GM21786 (cell line): ENCODE measurements at regions not wholly inside any gene's neighbourhood (a gene's known extent, or its start where the extent isn't known, plus 50 kb on each side); places are given as distances from the start of the nearest gene placed in this dataset.

Source experiments
- ATAC-seq: cut with Tn5 transposase; IDR thresholded peaks from one replicate; pipeline ENCODE4 v1.9.1; 2021; ENCODE audit not compliant: unreplicated experiment

DNA sequence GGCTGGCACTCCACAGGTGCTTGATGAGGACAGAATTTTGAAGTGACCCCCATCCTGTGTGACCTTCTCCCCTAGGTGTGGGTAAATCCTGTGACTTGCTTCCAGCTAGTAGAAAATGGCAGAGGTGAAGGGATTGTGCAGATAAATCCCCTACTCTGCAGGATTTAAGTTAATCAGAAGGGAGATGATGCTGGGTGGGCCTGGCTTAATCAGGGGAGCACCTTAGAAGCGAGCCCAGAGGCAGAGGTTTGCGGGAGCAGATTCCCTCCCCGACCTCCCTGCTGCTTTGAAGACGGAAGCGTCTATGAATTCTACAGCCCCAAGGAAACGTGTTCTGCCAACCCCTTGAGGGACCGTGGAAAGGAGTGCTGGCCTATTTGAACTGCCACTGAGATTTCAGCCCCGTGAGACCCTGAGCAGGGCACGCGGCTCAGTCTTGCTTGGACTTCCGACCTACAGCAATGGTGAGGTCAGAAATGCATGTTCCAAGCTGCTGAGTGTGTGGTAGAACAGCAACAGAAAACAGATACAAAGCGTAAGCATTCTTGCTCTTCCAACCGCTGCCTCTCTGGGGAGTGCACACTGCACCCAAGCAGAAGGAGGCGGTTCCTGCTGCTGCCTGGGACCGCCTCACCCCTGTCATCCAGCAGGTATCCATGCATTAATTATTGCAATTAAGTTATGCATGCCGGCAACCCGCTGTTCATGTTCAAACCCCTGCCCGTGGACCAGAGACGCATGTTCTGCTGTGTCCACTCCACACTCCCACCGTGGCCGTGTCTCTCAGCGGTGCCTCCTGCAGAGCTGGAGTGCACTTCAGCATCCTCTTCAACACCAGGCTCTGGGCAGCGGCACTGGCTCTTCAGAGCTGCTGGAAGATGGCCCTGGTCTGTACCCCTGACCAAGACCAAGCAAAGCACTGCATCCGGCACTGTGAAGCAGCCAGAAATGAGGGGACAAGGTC is 54.6 kb upstream of the RXRA start:
- ATAC-seq = no peak

DNA sequence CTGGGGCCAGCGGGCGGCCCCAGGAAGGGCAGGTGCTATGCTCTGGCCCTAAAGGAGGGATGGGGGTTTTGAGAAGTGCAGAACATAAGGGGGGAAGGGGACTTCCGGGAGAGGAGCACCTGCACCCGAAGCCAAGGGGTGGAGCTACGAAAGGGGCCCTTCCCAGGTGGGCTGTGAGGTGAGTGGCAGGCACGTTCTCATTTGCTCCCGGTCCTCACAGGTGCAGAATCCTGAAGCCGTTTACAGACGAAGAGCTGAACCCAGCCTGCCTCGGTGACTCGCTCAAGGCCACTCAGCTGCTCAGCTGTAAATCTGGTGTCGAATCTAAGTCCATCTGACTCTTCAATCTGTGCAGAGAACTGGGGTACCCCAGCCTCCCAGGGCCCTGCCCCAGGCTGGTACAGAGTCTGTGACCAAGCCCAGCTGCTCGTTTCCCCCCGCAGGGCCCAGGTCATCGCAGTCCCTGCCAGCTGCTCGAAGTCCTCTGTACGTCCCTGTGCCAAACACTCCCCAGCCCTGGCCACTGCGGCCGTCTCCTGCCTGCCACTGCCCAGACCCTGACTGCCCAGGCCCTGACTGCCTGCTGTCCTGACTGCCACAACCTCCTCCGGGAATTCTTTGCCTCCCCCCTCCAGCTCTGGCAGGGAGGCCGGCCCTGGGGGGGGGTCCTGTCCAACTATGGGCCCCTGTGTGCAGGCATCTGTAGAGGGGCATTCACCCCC is 53.8 kb upstream of the RXRA start:
- ATAC-seq = no peak

DNA sequence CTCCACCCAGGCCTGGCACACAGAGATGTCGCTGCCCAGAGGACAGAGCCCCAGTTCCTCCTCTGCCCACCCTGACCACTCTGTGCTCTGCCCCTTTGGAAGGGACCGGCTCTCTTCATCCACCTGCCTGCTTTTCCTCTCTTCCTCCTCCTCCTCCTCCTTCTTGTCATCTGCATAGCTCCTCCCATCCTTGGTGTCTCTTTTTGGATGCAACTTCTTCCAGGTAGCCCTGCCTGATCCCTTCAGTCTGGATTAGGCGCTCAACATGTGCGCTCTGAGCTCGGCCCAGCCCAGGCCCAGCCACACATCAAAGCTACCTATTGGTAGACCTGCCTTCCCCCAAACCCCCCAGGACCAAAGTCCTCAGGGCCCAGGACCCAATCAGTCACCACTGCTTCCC is 52.6 kb upstream of the RXRA start:
- no peak for ATAC-seq

DNA sequence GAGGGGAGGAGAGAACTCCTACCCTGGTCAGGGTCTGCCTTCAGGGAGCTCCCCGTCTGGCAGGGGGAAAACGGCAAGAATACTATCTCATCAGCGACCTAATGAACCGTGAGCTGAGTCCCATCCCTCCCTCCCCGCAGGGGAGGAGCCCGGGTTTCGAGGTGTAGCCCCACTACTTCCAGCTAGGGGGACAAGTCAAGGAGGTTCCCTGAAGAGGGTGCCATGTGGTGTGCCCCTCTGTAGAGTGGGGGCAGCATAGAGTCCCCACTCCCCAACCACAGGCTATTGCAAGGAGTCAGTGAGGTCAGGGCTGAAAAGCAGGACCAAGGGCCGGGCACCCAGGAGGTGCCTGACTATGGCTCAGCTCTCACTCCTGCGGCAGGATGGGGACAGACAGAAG is 50.9 kb upstream of the RXRA start:
- ATAC-seq = no peak

DNA sequence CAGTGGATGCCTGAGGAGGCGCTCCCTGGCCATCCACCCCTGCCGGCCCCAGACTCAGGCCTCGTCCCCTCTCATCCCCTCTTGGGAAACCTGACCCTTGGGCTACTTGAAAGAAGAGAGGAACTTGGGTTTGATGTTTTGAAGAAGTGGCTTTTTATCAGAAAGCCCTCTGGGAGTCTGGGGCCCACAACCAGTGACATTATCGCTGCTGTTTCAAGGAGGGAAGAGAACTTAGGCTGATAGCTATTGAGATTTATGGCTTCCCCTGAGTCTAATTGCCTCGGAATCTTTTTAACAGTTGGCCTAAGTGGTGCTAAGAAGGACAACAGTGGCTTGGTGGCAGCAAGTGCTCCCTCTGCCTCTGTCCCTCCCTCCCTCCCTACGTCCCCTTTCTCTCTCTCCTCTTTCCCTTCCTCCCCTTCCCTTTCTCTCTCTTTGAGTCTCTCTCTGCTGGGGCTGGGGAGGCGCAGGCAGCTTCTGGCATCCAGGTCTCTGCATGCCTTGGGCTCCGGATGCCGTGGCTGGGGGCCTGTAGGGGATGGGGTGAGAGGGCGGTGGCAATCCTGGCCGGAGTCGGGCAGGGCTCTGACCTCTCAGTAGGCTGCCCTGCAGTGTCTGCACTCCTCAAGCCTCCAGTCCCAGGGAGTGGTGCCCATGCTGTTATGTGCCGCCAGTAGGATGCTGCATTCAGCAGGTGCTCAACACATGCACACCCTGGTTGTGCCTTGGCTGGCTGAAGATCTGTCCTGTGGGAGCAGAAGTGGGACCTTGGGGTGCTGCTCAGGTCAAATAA is 49.6 kb upstream of the RXRA start:
- no peak for ATAC-seq
